K562 (cell line): ENCODE measurements at regions not wholly inside any gene's neighbourhood (a gene's known extent, or its start where the extent isn't known, plus 50 kb on each side); places are given as distances from the start of the nearest gene placed in this dataset.

Experiments used
- ATAC-seq: fragments of 200-7000 bp; cut with Tn5 transposase; 3 replicates; pipeline ENCODE4 v1.9.1; 2020; ENCODE audit warnings: moderate library complexity
- BruUV-seq: library from RNA; stranded (reverse); fragments of 400-500 nt; replicated peaks from 2 replicates; lab custom pipeline; 2021; lab: Mats Ljungman, UMichigan
- CTCF ChIA-PET: fragments of 300-600 bp; formaldehyde crosslinking; extraction: SDS; loops from one replicate; lab custom pipeline; 2021; ENCODE audit warnings: low intra/inter-chr PET ratio; lab: Yijun Ruan, JAX
- POLR2A ChIA-PET: fragments of 300-600, 350-650 bp; sonication (Branson Sonifier 250); formaldehyde crosslinking; extraction: SDS; loops from one replicate; lab custom pipeline; 2021; ENCODE audit warnings: antibody characterized with exemption, inconsistent platforms; lab: Yijun Ruan, JAX
- DNase-seq, 4 experiments: peaks; one replicate each; pipeline versions ENCODE4 v3.0.0 to v3.0.0-alpha.2; 2011 to 2018; ENCODE audit warnings: low spot score in 3 of 4, mixed read lengths in 3 of 4; ENCODE audit errors: extremely low read depth in 1 of 4
- FAIRE-seq: peaks from 2 replicates; lab custom pipeline; 2011; peaks lifted over from hg19 to GRCh38; lab: Jason Lieb, UNC
- H2AFZ ChIP-seq: 2 replicates; pipeline ENCODE4 v1.6.0; 2011; ENCODE audit warnings: low read depth, low read length, control low read depth, inconsistent platforms
- H3K27ac ChIP-seq: fragments of 200-600 bp; 3 replicates; pipeline ENCODE4 v1.8.0; 2011; ENCODE audit warnings: low read depth, mild to moderate bottlenecking, control low read depth, inconsistent platforms, low read length, moderate library complexity, mixed read lengths; ENCODE audit errors: extremely low read depth
- H3K27me3 ChIP-seq, 2 experiments: fragments of 300-600 bp in 1 of 2; 2 replicates in 1 of 2; 3 replicates in 1 of 2; pipeline versions ENCODE4 v1.6.0 to v1.8.0; 2011; ENCODE audit warnings: inconsistent platforms in 2 of 2, low read length in 2 of 2, mild to moderate bottlenecking in 1 of 2, mixed read lengths in 1 of 2, moderate library complexity in 1 of 2; ENCODE audit not compliant: control insufficient read depth in 2 of 2, insufficient read depth in 2 of 2
- H3K36me3 ChIP-seq: fragments of 300-600 bp; 3 replicates; pipeline ENCODE4 v1.8.0; 2011; ENCODE audit warnings: mild to moderate bottlenecking, low read length, inconsistent platforms; ENCODE audit not compliant: control insufficient read depth, insufficient read depth
- H3K4me1 ChIP-seq, 2 experiments: fragments of 200-600 bp in 1 of 2; replicated peaks in 1 of 2; 2 replicates in 1 of 2; 3 replicates in 1 of 2; pipeline versions ENCODE4 v1.5.1 to v1.8.0; 2011; ENCODE audit warnings: inconsistent platforms in 2 of 2, low read length in 2 of 2, mild to moderate bottlenecking in 1 of 2, mixed read lengths in 1 of 2, moderate library complexity in 1 of 2; ENCODE audit not compliant: control insufficient read depth in 2 of 2, insufficient read depth in 2 of 2
- H3K4me2 ChIP-seq: 2 replicates; pipeline ENCODE4 v1.6.1; 2011; ENCODE audit warnings: low read length, control low read depth, inconsistent platforms, mixed read lengths; ENCODE audit not compliant: insufficient read depth
- H3K4me3 ChIP-seq: fragments of 200-600 bp; sonication (generic), shearing (Covaris generic); 2 replicates; pipeline ENCODE4 v1.5.1; 2016; ENCODE audit warnings: control low read depth, inconsistent platforms
- H3K79me2 ChIP-seq: fragments of 200-600 bp; 3 replicates; pipeline ENCODE4 v1.8.0; 2011; ENCODE audit warnings: low read length, inconsistent platforms; ENCODE audit not compliant: control insufficient read depth, insufficient read depth
- H3K9ac ChIP-seq, 2 experiments: 2 replicates each; pipeline versions ENCODE4 v1.6.0 to v1.6.1; 2011; ENCODE audit warnings: low read depth in 2 of 2, low read length in 2 of 2, control low read depth in 1 of 2, inconsistent platforms in 1 of 2, mild to moderate bottlenecking in 1 of 2, mixed read lengths in 1 of 2; ENCODE audit not compliant: insufficient read depth in 1 of 2
- H3K9me1 ChIP-seq: one replicate; pipeline ENCODE4 v1.6.0; 2011; ENCODE audit warnings: inconsistent platforms, mild to moderate bottlenecking, low read length, moderate library complexity; ENCODE audit not compliant: control insufficient read depth, insufficient read depth
- H3K9me3 ChIP-seq: replicated peaks from 2 replicates; pipeline ENCODE4 v1.5.1; 2011; ENCODE audit warnings: low read depth, low read length, inconsistent platforms; ENCODE audit not compliant: control insufficient read depth, insufficient read depth
- H4K20me1 ChIP-seq: replicated peaks from 2 replicates; pipeline ENCODE4 v1.6.1; 2011; ENCODE audit warnings: low read length, inconsistent platforms, mixed read lengths; ENCODE audit not compliant: control insufficient read depth, insufficient read depth
- BMI1 ChIP-seq: fragments of 150-350 bp; IDR thresholded peaks from 2 replicates; pipeline ENCODE4 v1.6.1; 2014; ENCODE audit warnings: low read length
- CREB5 ChIP-seq: fragments of 250-450 bp; sonication (Bioruptor Pico); IDR thresholded peaks from 2 replicates; pipeline ENCODE4 v1.5.0; 2020; ENCODE audit warnings: mild to moderate bottlenecking
- E2F3 ChIP-seq: fragments of 250-450 bp; sonication (Bioruptor Pico); IDR thresholded peaks from 2 replicates; pipeline ENCODE4 v1.4.0; 2020; ENCODE audit warnings: mild to moderate bottlenecking
- ETV6 ChIP-seq, 3 experiments: fragments of 150-350 bp in 1 of 3; sonication (generic) in 1 of 3; formaldehyde crosslinking in 1 of 3; IDR thresholded peaks; 2 replicates each; pipeline versions ENCODE4 v1.6.1 to v1.8.0; 2014 to 2022; ENCODE audit warnings: borderline replicate concordance in 2 of 3, low read depth in 2 of 3, antibody characterized with exemption in 1 of 3, low read length in 1 of 3, mild to moderate bottlenecking in 1 of 3, missing genetic modification reagents in 1 of 3
- EWSR1 ChIP-seq: fragments of 450-650 bp; IDR thresholded peaks from 2 replicates; pipeline ENCODE4 v1.6.1; 2018; ENCODE audit warnings: borderline replicate concordance, mild to moderate bottlenecking, low read depth, moderate library complexity; ENCODE audit not compliant: partially characterized antibody
- GATAD2A ChIP-seq: fragments of 450-650 bp; IDR thresholded peaks from 2 replicates; pipeline ENCODE4 v1.6.1; 2017
- MAFF ChIP-seq: IDR thresholded peaks from 2 replicates; pipeline ENCODE4 v1.6.1; 2012; ENCODE audit warnings: low read length, improper control_type of control experiment
- MEF2D ChIP-seq: conservative IDR thresholded peaks from 2 replicates; pipeline ENCODE4 v1.6.1; 2016; ENCODE audit warnings: low read depth, missing genetic modification characterization, missing compliant biosample characterization
- MLLT1 ChIP-seq, 2 experiments: fragments of 450-650 bp; IDR thresholded peaks; 2 replicates each; pipeline ENCODE4 v1.6.1; 2016
- RB1 ChIP-seq: fragments of 450-650 bp; IDR thresholded peaks from 2 replicates; pipeline ENCODE4 v1.6.1; 2017; ENCODE audit warnings: low read depth, mild to moderate bottlenecking
- SMARCA5 ChIP-seq: fragments of 450-650 bp; IDR thresholded peaks from 2 replicates; pipeline ENCODE4 v1.6.1; 2016
- SRF ChIP-seq, 2 experiments: fragments of 250-450, 450-650 bp in 1 of 2; sonication (Bioruptor Pico) in 1 of 2; sonication (generic) in 1 of 2; formaldehyde crosslinking; IDR thresholded peaks; 2 replicates each; pipeline versions ENCODE4 v1.5.0 to v1.5.1; 2020 to 2022; ENCODE audit warnings: mild to moderate bottlenecking in 1 of 2, missing genetic modification reagents in 1 of 2
- ZBTB5 ChIP-seq: fragments of 450-650 bp; IDR thresholded peaks from 2 replicates; pipeline ENCODE4 v1.6.1; 2017; ENCODE audit warnings: antibody characterized with exemption
- ZNF197 ChIP-seq: fragments of 200-800 bp; sonication (Bioruptor generic); IDR thresholded peaks from 2 replicates; pipeline ENCODE4 v1.6.1; 2016; ENCODE audit warnings: low read depth, missing genetic modification characterization, missing compliant biosample characterization
- ZNF586 ChIP-seq: fragments of 450-650 bp; formaldehyde crosslinking; conservative IDR thresholded peaks from 2 replicates; pipeline ENCODE4 v1.4.0; 2020; ENCODE audit warnings: mild to moderate bottlenecking, moderate library complexity
- ZNF75A ChIP-seq: fragments of 450-650 bp; formaldehyde crosslinking; IDR thresholded peaks from 2 replicates; pipeline ENCODE4 v1.4.0; 2020; ENCODE audit warnings: mild to moderate bottlenecking
- WGBS: fragments of 100-300 bp; shearing (Covaris generic); methylation state at CpG from one replicate; pipeline ENCODE4 v1.1.6; 2016; ENCODE audit warnings: low coverage, mixed read lengths; ENCODE audit not compliant: insufficient coverage; ENCODE audit errors: missing lambda C conversion rate; 5-methylcytosine and 5-hydroxymethylcytosine counted together
- in situ Hi-C: fragments of 300-500 bp; cut with MboI; formaldehyde crosslinking; loops from 4 replicates; pipeline ENCODE4 v1.15.0; 2018; ENCODE audit warnings: inconsistent platforms, mixed read lengths
- intact Hi-C: fragments of 100-400 bp; cut with micrococcal nuclease; formaldehyde crosslinking; loops from 2 replicates; pipeline ENCODE4 v1.14.2; 2022

GRCh38 chr17:79401704-79402674 is 208.9 kb downstream of the RBFOX3 start:
- TF ChIP-seq EWSR1, result no peak
- TF ChIP-seq CREB5 (CRISPR knock-in tag), result no peak
- no peak for TF ChIP-seq ZNF197 (CRISPR knock-in tag)
- no peak for TF ChIP-seq GATAD2A
- no peak for TF ChIP-seq SRF (CRISPR knock-in tag; IDR thresholded peaks at IDR 0.05)
- TF ChIP-seq ZNF75A (CRISPR knock-in tag), result no peak
- TF ChIP-seq MLLT1 (IDR thresholded peaks at IDR 0.05), result no peak
- no peak for TF ChIP-seq MEF2D (tag)
- TF ChIP-seq SMARCA5, result no peak
- TF ChIP-seq RB1, result no peak
- no peak for TF ChIP-seq BMI1
- TF ChIP-seq E2F3 (CRISPR knock-in tag), result no peak
- TF ChIP-seq MAFF, result no peak
- no peak for TF ChIP-seq ETV6 (IDR thresholded peaks at IDR 0.05; ENCODE audit: borderline replicate concordance in 1 of 2, low read depth in 2 of 2, low read length in 1 of 2)
- TF ChIP-seq ETV6 (CRISPR knock-in tag; IDR thresholded peaks at IDR 0.05; ENCODE audit: borderline replicate concordance), result no peak
- TF ChIP-seq ZNF586 (CRISPR knock-in tag), result no peak
- no peak for TF ChIP-seq ZBTB5
- CTCF ChIA-PET, result interaction anchor here (1.2 kb wide), 1 partner anchor 337 kb away, joined by 7 read pairs; no protein-coding TSS in a partner anchor
- no peak overlapping the region for H2AFZ ChIP-seq
- intact Hi-C loops (loop anchor here (10.0 kb wide), 1 partner anchor 303 kb away; no protein-coding TSS in a partner anchor), in situ Hi-C loops (no loop called here)
- ATAC-seq, result no peak
- H3K9me1 ChIP-seq, result no peaks in the 10 kb centered on the region
- peaks cover 29 to 74% of the 10 kb centered on the region in 2 experiments; a peak in 4 of 5 replicates for H3K27me3 ChIP-seq
- H3K4me2 ChIP-seq, result no peak overlapping the region
- peaks cover 20% of the 10 kb centered on the region for H4K20me1 ChIP-seq
- H3K4me3 ChIP-seq, result no peak overlapping the region
- DNase-seq, result no peak
- H3K27ac ChIP-seq, result no peak overlapping the region
- no peaks in the 10 kb centered on the region for H3K79me2 ChIP-seq
- peaks cover 0 to 7% of the 10 kb centered on the region in 2 experiments; a peak in 3 of 5 replicates for H3K4me1 ChIP-seq
- WGBS, result 4% methylated on average over 24 of the region's 26 CpGs
- no peak overlapping the region for H3K9ac ChIP-seq
- POLR2A ChIA-PET, result interaction anchor here (0.6 kb wide), 1 partner anchor 31 kb away, joined by 4 read pairs; no protein-coding TSS in a partner anchor
- H3K9me3 ChIP-seq, result no peaks in the 10 kb centered on the region
- FAIRE-seq, result no peak
- no peaks in the 10 kb centered on the region for H3K36me3 ChIP-seq
- BruUV-seq, result no TSS peak
